ENCODE measurements at regions not wholly inside any gene's neighbourhood (a gene's known extent, or its start where the extent isn't known, plus 50 kb on each side); places are given as distances from the start of the nearest gene placed in this dataset.

DNA sequence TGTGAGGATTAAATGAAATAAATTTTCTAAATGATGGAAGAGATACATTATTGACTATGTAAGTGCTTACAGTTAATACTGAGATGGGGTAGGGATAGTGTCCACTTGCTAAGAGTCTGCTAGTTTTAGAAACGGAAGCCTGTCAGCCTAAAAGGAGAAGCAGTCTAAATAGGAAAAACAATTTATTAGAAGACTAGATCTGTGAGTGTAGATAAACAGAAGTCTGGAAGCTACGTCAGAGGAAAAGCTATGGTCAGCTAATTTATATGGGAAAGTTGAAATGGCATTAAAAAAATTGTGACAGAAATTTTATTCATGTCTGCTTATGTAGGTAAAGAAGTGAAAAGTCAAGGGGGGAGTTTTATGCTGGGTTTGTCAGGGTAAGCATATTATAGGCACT is 1338.4 kb upstream of the CHAC2 start:
- no peak overlapping the region for H3K27ac Mint-ChIP-seq (ENCODE audit: low read depth, unreplicated experiment)
- TF ChIP-seq, protein P1, sequence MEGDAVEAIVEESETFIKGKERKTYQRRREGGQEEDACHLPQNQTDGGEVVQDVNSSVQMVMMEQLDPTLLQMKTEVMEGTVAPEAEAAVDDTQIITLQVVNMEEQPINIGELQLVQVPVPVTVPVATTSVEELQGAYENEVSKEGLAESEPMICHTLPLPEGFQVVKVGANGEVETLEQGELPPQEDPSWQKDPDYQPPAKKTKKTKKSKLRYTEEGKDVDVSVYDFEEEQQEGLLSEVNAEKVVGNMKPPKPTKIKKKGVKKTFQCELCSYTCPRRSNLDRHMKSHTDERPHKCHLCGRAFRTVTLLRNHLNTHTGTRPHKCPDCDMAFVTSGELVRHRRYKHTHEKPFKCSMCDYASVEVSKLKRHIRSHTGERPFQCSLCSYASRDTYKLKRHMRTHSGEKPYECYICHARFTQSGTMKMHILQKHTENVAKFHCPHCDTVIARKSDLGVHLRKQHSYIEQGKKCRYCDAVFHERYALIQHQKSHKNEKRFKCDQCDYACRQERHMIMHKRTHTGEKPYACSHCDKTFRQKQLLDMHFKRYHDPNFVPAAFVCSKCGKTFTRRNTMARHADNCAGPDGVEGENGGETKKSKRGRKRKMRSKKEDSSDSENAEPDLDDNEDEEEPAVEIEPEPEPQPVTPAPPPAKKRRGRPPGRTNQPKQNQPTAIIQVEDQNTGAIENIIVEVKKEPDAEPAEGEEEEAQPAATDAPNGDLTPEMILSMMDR (IDR thresholded peaks at IDR 0.05; ENCODE audit: unreplicated experiment), result no peak
- CTCF ChIA-PET, result no interaction called here
- DNase-seq (ENCODE audit: unreplicated experiment), result no peak
- intact Hi-C loops (cut with micrococcal nuclease), result no loop called here
- H3K4me3 Mint-ChIP-seq (ENCODE audit: unreplicated experiment), result no peak overlapping the region
- H3K36me3 Mint-ChIP-seq (ENCODE audit: insufficient read depth, unreplicated experiment), result no peaks in the 10 kb centered on the region
- no peaks in the 10 kb centered on the region for H3K9me3 Mint-ChIP-seq (ENCODE audit: unreplicated experiment)
- H3K27me3 Mint-ChIP-seq (ENCODE audit: insufficient read depth, unreplicated experiment), result no peaks in the 10 kb centered on the region
- H3K4me1 Mint-ChIP-seq (ENCODE audit: insufficient read depth, unreplicated experiment), result no peaks in the 10 kb centered on the region
- POLR2A ChIA-PET, result no interaction called here
- no TSS peak for BruUV-seq (replicated peaks)

DNA sequence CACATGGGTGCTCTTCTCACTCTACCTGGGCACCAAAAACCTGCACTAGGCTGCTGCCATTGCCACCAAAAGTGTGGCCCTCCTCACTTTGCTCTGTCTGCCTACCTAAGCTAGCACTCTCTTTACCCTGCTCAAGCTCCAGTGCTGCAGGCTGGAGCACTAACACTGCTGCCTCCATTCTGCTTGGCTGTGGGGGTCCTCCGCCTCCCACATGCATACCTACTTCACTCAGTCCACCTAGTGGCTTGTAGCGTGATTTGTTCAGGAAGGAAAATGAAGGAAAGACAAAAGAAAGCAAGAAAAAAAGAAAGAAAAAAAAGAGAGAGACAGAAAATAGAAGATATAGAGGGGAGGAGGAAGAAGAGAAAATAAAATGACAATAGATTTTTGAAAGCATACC is 1339.4 kb upstream of the CHAC2 start:
- ChIA-PET POLR2A (no interaction called here), CTCF (interaction anchor here (0.6 kb wide), 1 partner anchor 9 kb away, joined by 3 read pairs; no protein-coding TSS in a partner anchor)
- no peaks in the 10 kb centered on the region for H3K36me3 Mint-ChIP-seq (ENCODE audit: insufficient read depth, unreplicated experiment)
- H3K9me3 Mint-ChIP-seq (ENCODE audit: unreplicated experiment), result no peaks in the 10 kb centered on the region
- DNase-seq (ENCODE audit: unreplicated experiment), result no peak
- intact Hi-C loops (cut with micrococcal nuclease), result no loop called here
- peak overlapping the region; percentile 18 for H3K27ac Mint-ChIP-seq (ENCODE audit: low read depth, unreplicated experiment)
- TF ChIP-seq, protein P1 (IDR thresholded peaks at IDR 0.05; ENCODE audit: unreplicated experiment), result no peak
- BruUV-seq (replicated peaks), result no TSS peak
- H3K4me3 Mint-ChIP-seq (ENCODE audit: unreplicated experiment), result no peak overlapping the region
- no peaks in the 10 kb centered on the region for H3K4me1 Mint-ChIP-seq (ENCODE audit: insufficient read depth, unreplicated experiment)
- H3K27me3 Mint-ChIP-seq (ENCODE audit: insufficient read depth, unreplicated experiment), result no peaks in the 10 kb centered on the region

DNA sequence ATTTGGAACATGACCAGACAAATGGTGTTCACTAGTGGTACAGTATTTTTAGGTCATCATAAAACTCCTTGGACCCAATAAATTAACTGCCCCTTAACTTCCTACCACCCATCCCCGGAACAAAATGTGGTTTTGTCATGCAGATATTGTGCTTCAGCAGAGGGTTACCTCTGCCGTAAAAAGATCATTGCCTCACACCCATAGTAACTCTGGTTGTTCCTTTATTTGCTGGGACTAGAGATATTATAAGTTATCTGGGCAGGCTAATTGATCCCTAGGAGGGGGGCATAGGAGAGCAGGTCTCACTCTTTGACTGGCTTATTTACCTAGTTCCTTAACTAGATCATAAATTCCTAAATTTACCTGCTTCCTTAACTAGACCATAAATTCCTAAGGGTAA is 1343.9 kb upstream of the CHAC2 start:
- ChIA-PET POLR2A (no interaction called here), CTCF (interaction anchor here (0.6 kb wide), 1 partner anchor 1859 kb away, joined by 3 read pairs; no protein-coding TSS in a partner anchor)
- no TSS peak for BruUV-seq (replicated peaks)
- no peak for DNase-seq (ENCODE audit: unreplicated experiment)
- H3K9me3 Mint-ChIP-seq (ENCODE audit: unreplicated experiment), result no peaks in the 10 kb centered on the region
- H3K4me3 Mint-ChIP-seq (ENCODE audit: unreplicated experiment), result no peak overlapping the region
- no peak overlapping the region for H3K27ac Mint-ChIP-seq (ENCODE audit: low read depth, unreplicated experiment)
- TF ChIP-seq, protein P1 (IDR thresholded peaks at IDR 0.05; ENCODE audit: unreplicated experiment), result no peak
- H3K36me3 Mint-ChIP-seq (ENCODE audit: insufficient read depth, unreplicated experiment), result no peaks in the 10 kb centered on the region
- intact Hi-C loops (cut with micrococcal nuclease), result no loop called here
- no peaks in the 10 kb centered on the region for H3K4me1 Mint-ChIP-seq (ENCODE audit: insufficient read depth, unreplicated experiment)
- no peaks in the 10 kb centered on the region for H3K27me3 Mint-ChIP-seq (ENCODE audit: insufficient read depth, unreplicated experiment)

DNA sequence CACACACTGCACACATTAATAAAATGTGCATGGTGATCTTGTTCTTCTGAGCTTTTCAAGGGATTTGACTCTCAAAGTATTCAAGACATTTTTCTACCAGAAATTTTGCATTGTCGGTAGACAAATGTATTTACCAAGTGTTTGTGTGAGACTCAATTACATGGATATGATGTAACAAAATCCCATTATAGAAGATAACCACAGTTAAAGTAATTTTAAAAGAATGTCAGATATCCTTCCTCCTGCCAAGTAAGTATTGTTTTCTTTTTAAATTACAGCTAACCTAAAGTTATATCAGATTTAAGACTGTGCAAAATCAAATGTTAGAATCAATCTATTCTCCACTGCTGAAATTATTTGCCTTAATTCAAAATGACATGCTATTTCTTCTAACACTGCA is 1344.5 kb upstream of the CHAC2 start:
- Mint-ChIP-seq H3K36me3 (ENCODE audit: insufficient read depth, unreplicated experiment) (no peaks in the 10 kb centered on the region), H3K27me3 (ENCODE audit: insufficient read depth, unreplicated experiment) (no peaks in the 10 kb centered on the region), H3K4me3 (ENCODE audit: unreplicated experiment) (no peak overlapping the region), H3K27ac (ENCODE audit: low read depth, unreplicated experiment) (no peak overlapping the region), H3K4me1 (ENCODE audit: insufficient read depth, unreplicated experiment) (no peaks in the 10 kb centered on the region), H3K9me3 (ENCODE audit: unreplicated experiment) (no peaks in the 10 kb centered on the region)
- intact Hi-C loops (cut with micrococcal nuclease), result no loop called here
- ChIA-PET CTCF (interaction anchor here (0.6 kb wide), 1 partner anchor 1858 kb away, joined by 3 read pairs; no protein-coding TSS in a partner anchor), POLR2A (no interaction called here)
- DNase-seq (ENCODE audit: unreplicated experiment), result no peak
- TF ChIP-seq, protein P1 (IDR thresholded peaks at IDR 0.05; ENCODE audit: unreplicated experiment), result no peak
- no TSS peak for BruUV-seq (replicated peaks)
